Keratinocyte (primary cell): ENCODE measurements at regions not wholly inside any gene's neighbourhood (a gene's known extent, or its start where the extent isn't known, plus 50 kb on each side); places are given as distances from the start of the nearest gene placed in this dataset.

Experiments
- DNase-seq: peaks from one replicate; pipeline ENCODE4 v3.0.0-alpha.2; 2011; ENCODE audit warnings: low read depth, missing footprints, low spot score
- FAIRE-seq: peaks from 2 replicates; lab custom pipeline; 2011; peaks lifted over from hg19 to GRCh38; lab: Jason Lieb, UNC
- H2AFZ ChIP-seq: 2 replicates; pipeline ENCODE4 v1.6.0; 2012; ENCODE audit warnings: low read length, control low read depth, inconsistent platforms; ENCODE audit not compliant: control insufficient read depth
- H3K27ac ChIP-seq: 2 replicates; pipeline ENCODE4 v1.5.1; 2011; ENCODE audit warnings: low read length; ENCODE audit not compliant: control insufficient read depth, insufficient read depth
- H3K27me3 ChIP-seq: 3 replicates; pipeline ENCODE4 v1.6.0; 2011; ENCODE audit warnings: low read length; ENCODE audit not compliant: control insufficient read depth, insufficient read depth; ENCODE audit errors: extremely low read depth
- H3K36me3 ChIP-seq, 2 experiments: 2 replicates in 1 of 2; 3 replicates in 1 of 2; pipeline ENCODE4 v1.5.1; 2011; ENCODE audit warnings: low read length in 2 of 2, mild to moderate bottlenecking in 1 of 2; ENCODE audit not compliant: control insufficient read depth in 2 of 2, insufficient read depth in 2 of 2; ENCODE audit errors: extremely low read depth in 1 of 2
- H3K4me1 ChIP-seq: 3 replicates; pipeline ENCODE4 v1.5.1; 2011; ENCODE audit warnings: low read length; ENCODE audit not compliant: control insufficient read depth, insufficient read depth; ENCODE audit errors: extremely low read depth
- H3K4me2 ChIP-seq: 3 replicates; pipeline ENCODE4 v1.6.0; 2011; ENCODE audit warnings: low read depth, low read length; ENCODE audit not compliant: control insufficient read depth, insufficient read depth; ENCODE audit errors: extremely low read depth
- H3K4me3 ChIP-seq, 3 experiments: fragments of 200-600 bp in 1 of 3; sonication (generic) in 1 of 3; 2 replicates in 2 of 3; 3 replicates in 1 of 3; pipeline ENCODE4 v1.5.1; 2011 to 2016; ENCODE audit warnings: low read length in 3 of 3, mild to moderate bottlenecking in 3 of 3, control low read depth in 2 of 3, inconsistent platforms in 1 of 3, low read depth in 1 of 3, mixed read lengths in 1 of 3, mixed run types in 1 of 3, moderate library complexity in 1 of 3; ENCODE audit not compliant: control insufficient read depth in 2 of 3, insufficient read depth in 2 of 3; ENCODE audit errors: extremely low read depth in 1 of 3
- H3K79me2 ChIP-seq: 2 replicates; pipeline ENCODE4 v1.6.0; 2012; ENCODE audit warnings: low read length; ENCODE audit not compliant: control insufficient read depth, insufficient read depth
- H3K9ac ChIP-seq: 3 replicates; pipeline ENCODE4 v1.6.0; 2011; ENCODE audit warnings: low read length; ENCODE audit not compliant: control insufficient read depth, insufficient read depth; ENCODE audit errors: extremely low read depth
- H3K9me1 ChIP-seq: 3 replicates; pipeline ENCODE4 v1.6.0; 2011; ENCODE audit warnings: low read length; ENCODE audit not compliant: control insufficient read depth, insufficient read depth; ENCODE audit errors: extremely low read depth
- H3K9me3 ChIP-seq: 2 replicates; pipeline ENCODE4 v1.5.1; 2012; ENCODE audit warnings: low read depth, low read length; ENCODE audit not compliant: control insufficient read depth
- H4K20me1 ChIP-seq: 3 replicates; pipeline ENCODE4 v1.6.0; 2011; ENCODE audit warnings: low read length; ENCODE audit not compliant: control insufficient read depth, insufficient read depth; ENCODE audit errors: extremely low read depth
- CTCF ChIP-seq, 3 experiments: IDR thresholded peaks in 1 of 3; conservative IDR thresholded peaks in 1 of 3; optimal IDR thresholded peaks in 1 of 3; 2 replicates in 2 of 3; 3 replicates in 1 of 3; pipeline versions ENCODE3 to v1.5.1; 2011; ENCODE audit warnings: low read length in 3 of 3, mild to moderate bottlenecking in 3 of 3, moderate library complexity in 2 of 3, control low read depth in 1 of 3, inconsistent platforms in 1 of 3; ENCODE audit not compliant: insufficient read depth in 2 of 3; ENCODE audit errors: extremely low read depth in 1 of 3
- EZH2 ChIP-seq: IDR thresholded peaks from one replicate; pipeline ENCODE4 v1.6.1; 2012; ENCODE audit warnings: inconsistent platforms, mild to moderate bottlenecking, low read length, moderate library complexity
- dilution Hi-C: fragments of 300-500 bp; cut with MboI; formaldehyde crosslinking; loops from one replicate; pipeline ENCODE4 v1.7.0; 2020; ENCODE audit warnings: low sequenced_read_pairs; ENCODE audit not compliant: extremely low pct_ligation_motif_present

GRCh38 chr4:164383358-164384220 lies 370.3 kb upstream of the SMIM31 start:
- H3K9ac ChIP-seq = no peak overlapping the region
- FAIRE-seq = no peak

GRCh38 chr4:164384416-164384815 lies 369.5 kb upstream of the SMIM31 start:
- dilution Hi-C loops = no loop called here
- no peaks in the 10 kb centered on the region for H3K9me3 ChIP-seq
- H3K9me1 ChIP-seq = no peaks in the 10 kb centered on the region
- no peak overlapping the region for H3K4me2 ChIP-seq
- H3K4me3 ChIP-seq = no peak overlapping the region
- H3K27me3 ChIP-seq = peaks cover 21% of the 10 kb centered on the region
- no peaks in the 10 kb centered on the region for H4K20me1 ChIP-seq
- no peak overlapping the region for H2AFZ ChIP-seq
- no peak for FAIRE-seq
- no peak overlapping the region for H3K27ac ChIP-seq
- DNase-seq = no peak
- H3K79me2 ChIP-seq = no peaks in the 10 kb centered on the region
- no peak overlapping the region for H3K9ac ChIP-seq
- no peaks in the 10 kb centered on the region for H3K4me1 ChIP-seq
- no peaks in the 10 kb centered on the region for H3K36me3 ChIP-seq
- no peak for TF ChIP-seq EZH2
- no peak for TF ChIP-seq CTCF (optimal IDR thresholded peaks at IDR 0.05 in 1 of 3, IDR thresholded peaks at IDR 0.05 in 1 of 3, conservative IDR thresholded peaks at IDR 0.05 in 1 of 3; ENCODE audit: extremely low read depth in 1 of 3, insufficient read depth in 2 of 3, low read length in 3 of 3)

More at GRCh38 chr4:164383358-164384220, 370.3 kb upstream of the SMIM31 start:
- H3K9me1 ChIP-seq = no peaks in the 10 kb centered on the region
- H3K79me2 ChIP-seq = no peaks in the 10 kb centered on the region
- H3K4me1 ChIP-seq = no peaks in the 10 kb centered on the region
- no peak for DNase-seq
- H3K27me3 ChIP-seq = peaks cover 21% of the 10 kb centered on the region
- peak overlapping the region; percentile 76 for H2AFZ ChIP-seq
- no peaks in the 10 kb centered on the region for H4K20me1 ChIP-seq
- H3K9me3 ChIP-seq = no peaks in the 10 kb centered on the region
- dilution Hi-C loops = no loop called here
- H3K27ac ChIP-seq = no peak overlapping the region
- no peaks in the 10 kb centered on the region for H3K36me3 ChIP-seq
- peak overlapping the region; percentile 75 for H3K4me2 ChIP-seq
- peak overlapping the region; percentile 11 to 47 (median 47) for H3K4me3 ChIP-seq
- TF ChIP-seq EZH2 = no peak
- TF ChIP-seq CTCF (optimal IDR thresholded peaks at IDR 0.05 in 1 of 3, IDR thresholded peaks at IDR 0.05 in 1 of 3, conservative IDR thresholded peaks at IDR 0.05 in 1 of 3; ENCODE audit: extremely low read depth in 1 of 3, insufficient read depth in 2 of 3, low read length in 3 of 3) = peak; percentile 32 to 63 (median 33)
